Keratinocyte (primary cell): ENCODE measurements at regions not wholly inside any gene's neighbourhood (a gene's known extent, or its start where the extent isn't known, plus 50 kb on each side); places are given as distances from the start of the nearest gene placed in this dataset.

ENCODE experiments used
- DNase-seq: peaks from one replicate; pipeline ENCODE4 v3.0.0-alpha.2; 2011; ENCODE audit warnings: low read depth, missing footprints, low spot score
- FAIRE-seq: peaks from 2 replicates; lab custom pipeline; 2011; peaks lifted over from hg19 to GRCh38; lab: Jason Lieb, UNC
- H2AFZ ChIP-seq: 2 replicates; pipeline ENCODE4 v1.6.0; 2012; ENCODE audit warnings: low read length, control low read depth, inconsistent platforms; ENCODE audit not compliant: control insufficient read depth
- H3K27ac ChIP-seq: 2 replicates; pipeline ENCODE4 v1.5.1; 2011; ENCODE audit warnings: low read length; ENCODE audit not compliant: control insufficient read depth, insufficient read depth
- H3K27me3 ChIP-seq: 3 replicates; pipeline ENCODE4 v1.6.0; 2011; ENCODE audit warnings: low read length; ENCODE audit not compliant: control insufficient read depth, insufficient read depth; ENCODE audit errors: extremely low read depth
- H3K36me3 ChIP-seq, 2 experiments: 2 replicates in 1 of 2; 3 replicates in 1 of 2; pipeline ENCODE4 v1.5.1; 2011; ENCODE audit warnings: low read length in 2 of 2, mild to moderate bottlenecking in 1 of 2; ENCODE audit not compliant: control insufficient read depth in 2 of 2, insufficient read depth in 2 of 2; ENCODE audit errors: extremely low read depth in 1 of 2
- H3K4me1 ChIP-seq: 3 replicates; pipeline ENCODE4 v1.5.1; 2011; ENCODE audit warnings: low read length; ENCODE audit not compliant: control insufficient read depth, insufficient read depth; ENCODE audit errors: extremely low read depth
- H3K4me2 ChIP-seq: 3 replicates; pipeline ENCODE4 v1.6.0; 2011; ENCODE audit warnings: low read depth, low read length; ENCODE audit not compliant: control insufficient read depth, insufficient read depth; ENCODE audit errors: extremely low read depth
- H3K4me3 ChIP-seq, 3 experiments: fragments of 200-600 bp in 1 of 3; sonication (generic) in 1 of 3; 2 replicates in 2 of 3; 3 replicates in 1 of 3; pipeline ENCODE4 v1.5.1; 2011 to 2016; ENCODE audit warnings: low read length in 3 of 3, mild to moderate bottlenecking in 3 of 3, control low read depth in 2 of 3, inconsistent platforms in 1 of 3, low read depth in 1 of 3, mixed read lengths in 1 of 3, mixed run types in 1 of 3, moderate library complexity in 1 of 3; ENCODE audit not compliant: control insufficient read depth in 2 of 3, insufficient read depth in 2 of 3; ENCODE audit errors: extremely low read depth in 1 of 3
- H3K79me2 ChIP-seq: 2 replicates; pipeline ENCODE4 v1.6.0; 2012; ENCODE audit warnings: low read length; ENCODE audit not compliant: control insufficient read depth, insufficient read depth
- H3K9ac ChIP-seq: 3 replicates; pipeline ENCODE4 v1.6.0; 2011; ENCODE audit warnings: low read length; ENCODE audit not compliant: control insufficient read depth, insufficient read depth; ENCODE audit errors: extremely low read depth
- H3K9me1 ChIP-seq: 3 replicates; pipeline ENCODE4 v1.6.0; 2011; ENCODE audit warnings: low read length; ENCODE audit not compliant: control insufficient read depth, insufficient read depth; ENCODE audit errors: extremely low read depth
- H3K9me3 ChIP-seq: 2 replicates; pipeline ENCODE4 v1.5.1; 2012; ENCODE audit warnings: low read depth, low read length; ENCODE audit not compliant: control insufficient read depth
- H4K20me1 ChIP-seq: 3 replicates; pipeline ENCODE4 v1.6.0; 2011; ENCODE audit warnings: low read length; ENCODE audit not compliant: control insufficient read depth, insufficient read depth; ENCODE audit errors: extremely low read depth
- CTCF ChIP-seq, 3 experiments: IDR thresholded peaks in 1 of 3; conservative IDR thresholded peaks in 1 of 3; optimal IDR thresholded peaks in 1 of 3; 2 replicates in 2 of 3; 3 replicates in 1 of 3; pipeline versions ENCODE3 to v1.5.1; 2011; ENCODE audit warnings: low read length in 3 of 3, mild to moderate bottlenecking in 3 of 3, moderate library complexity in 2 of 3, control low read depth in 1 of 3, inconsistent platforms in 1 of 3; ENCODE audit not compliant: insufficient read depth in 2 of 3; ENCODE audit errors: extremely low read depth in 1 of 3
- EZH2 ChIP-seq: IDR thresholded peaks from one replicate; pipeline ENCODE4 v1.6.1; 2012; ENCODE audit warnings: inconsistent platforms, mild to moderate bottlenecking, low read length, moderate library complexity
- dilution Hi-C: fragments of 300-500 bp; cut with MboI; formaldehyde crosslinking; loops from one replicate; pipeline ENCODE4 v1.7.0; 2020; ENCODE audit warnings: low sequenced_read_pairs; ENCODE audit not compliant: extremely low pct_ligation_motif_present

GRCh38 chr2:39937621-39938020 is 158.6 kb upstream of the THUMPD2 start:
- H3K9me3 ChIP-seq: no peaks in the 10 kb centered on the region
- no peak overlapping the region for H3K9ac ChIP-seq
- DNase-seq: no peak
- no peaks in the 10 kb centered on the region for H3K79me2 ChIP-seq
- no peaks in the 10 kb centered on the region for H3K36me3 ChIP-seq
- no peak overlapping the region for H2AFZ ChIP-seq
- H3K9me1 ChIP-seq: no peaks in the 10 kb centered on the region
- no peak for FAIRE-seq
- dilution Hi-C loops: no loop called here
- TF ChIP-seq CTCF (optimal IDR thresholded peaks at IDR 0.05 in 1 of 3, IDR thresholded peaks at IDR 0.05 in 1 of 3, conservative IDR thresholded peaks at IDR 0.05 in 1 of 3; ENCODE audit: extremely low read depth in 1 of 3, insufficient read depth in 2 of 3, low read length in 3 of 3): no peak
- TF ChIP-seq EZH2: no peak
- no peaks in the 10 kb centered on the region for H4K20me1 ChIP-seq
- H3K27me3 ChIP-seq: no peaks in the 10 kb centered on the region
- H3K4me3 ChIP-seq: no peak overlapping the region
- no peak overlapping the region for H3K27ac ChIP-seq
- H3K4me2 ChIP-seq: no peak overlapping the region
- H3K4me1 ChIP-seq: no peaks in the 10 kb centered on the region

GRCh38 chr2:39934851-39935250 is 155.8 kb upstream of the THUMPD2 start:
- Histone ChIP-seq H3K27ac (no peak overlapping the region), H2AFZ (no peak overlapping the region)
- DNase-seq: no peak

More at GRCh38 chr2:39934851-39935250, 155.8 kb upstream of the THUMPD2 start:
- H3K4me3 ChIP-seq: no peak overlapping the region
- H3K9ac ChIP-seq: no peak overlapping the region
- TF ChIP-seq EZH2 (no peak), CTCF (optimal IDR thresholded peaks at IDR 0.05 in 1 of 3, IDR thresholded peaks at IDR 0.05 in 1 of 3, conservative IDR thresholded peaks at IDR 0.05 in 1 of 3; ENCODE audit: extremely low read depth in 1 of 3, insufficient read depth in 2 of 3, low read length in 3 of 3) (no peak)
- no peaks in the 10 kb centered on the region for H3K36me3 ChIP-seq
- H3K4me2 ChIP-seq: no peak overlapping the region
- no peak for FAIRE-seq
- H3K27me3 ChIP-seq: no peaks in the 10 kb centered on the region
- H3K79me2 ChIP-seq: no peaks in the 10 kb centered on the region
- peaks cover 5% of the 10 kb centered on the region for H3K4me1 ChIP-seq
- dilution Hi-C loops: no loop called here
- H3K9me1 ChIP-seq: no peaks in the 10 kb centered on the region
- no peaks in the 10 kb centered on the region for H3K9me3 ChIP-seq
- no peaks in the 10 kb centered on the region for H4K20me1 ChIP-seq
